ENCODE measurements at regions not wholly inside any gene's neighbourhood (a gene's known extent, or its start where the extent isn't known, plus 50 kb on each side); places are given as distances from the start of the nearest gene placed in this dataset.
"Not testable (repeated sequence)": the region's sequence is repeated elsewhere in the genome, so short reads cannot be mapped to it uniquely, and the experiment has no call there.

GRCh38 chr4:3648731-3649130 is 116.5 kb upstream of the LRPAP1 start:
- no peak for DNase-seq (ENCODE audit: low read depth)

DNA sequence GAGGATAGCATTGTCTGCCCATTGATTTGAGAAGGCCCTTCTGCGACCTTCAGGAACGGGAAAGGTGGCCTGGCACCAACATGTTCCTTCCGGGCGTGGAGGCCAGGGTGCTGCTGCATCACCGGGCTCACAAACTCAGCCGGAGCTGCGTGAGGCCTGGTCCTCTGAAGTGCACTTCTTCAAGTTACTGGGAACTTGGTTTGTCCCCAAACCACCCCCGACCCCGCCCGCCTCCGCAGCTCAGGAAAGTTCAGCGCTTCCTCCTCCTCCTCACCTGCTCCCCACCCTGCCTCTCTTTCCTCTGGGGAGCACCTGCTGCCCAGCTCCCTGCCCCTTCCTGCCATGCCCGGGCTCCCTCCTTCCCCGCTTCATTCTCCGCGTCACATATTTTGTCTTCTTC is 116.0 kb upstream of the LRPAP1 start:
- no peak for DNase-seq (ENCODE audit: low read depth)

DNA sequence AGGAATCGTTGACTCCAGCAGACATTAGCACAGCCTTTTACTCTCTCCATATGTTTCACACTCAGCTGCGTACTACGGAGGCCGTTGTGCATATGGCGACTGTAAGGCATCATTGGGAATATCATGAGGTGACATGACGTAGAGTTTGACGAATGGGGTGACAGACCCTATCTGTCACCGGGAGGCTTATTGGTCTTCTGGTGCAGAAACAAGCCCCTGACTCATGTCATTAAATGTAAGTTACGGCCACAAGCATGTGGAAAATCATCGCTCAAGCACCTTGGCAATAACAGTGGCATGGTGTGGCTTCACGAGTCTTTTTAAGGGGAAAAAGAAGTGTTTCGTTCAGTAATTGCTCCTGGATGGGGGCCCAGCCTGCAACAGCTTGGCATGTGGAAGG is 115.2 kb upstream of the LRPAP1 start:
- no peak for DNase-seq (ENCODE audit: low read depth)

- no peak for DNase-seq (ENCODE audit: low read depth)
Measured at GRCh38 chr4:3645711-3646679, 113.8 kb upstream of the LRPAP1 start.

GRCh38 chr4:3644849-3645627 is 112.8 kb upstream of the LRPAP1 start:
- DNase-seq (ENCODE audit: low read depth): no peak

DNA sequence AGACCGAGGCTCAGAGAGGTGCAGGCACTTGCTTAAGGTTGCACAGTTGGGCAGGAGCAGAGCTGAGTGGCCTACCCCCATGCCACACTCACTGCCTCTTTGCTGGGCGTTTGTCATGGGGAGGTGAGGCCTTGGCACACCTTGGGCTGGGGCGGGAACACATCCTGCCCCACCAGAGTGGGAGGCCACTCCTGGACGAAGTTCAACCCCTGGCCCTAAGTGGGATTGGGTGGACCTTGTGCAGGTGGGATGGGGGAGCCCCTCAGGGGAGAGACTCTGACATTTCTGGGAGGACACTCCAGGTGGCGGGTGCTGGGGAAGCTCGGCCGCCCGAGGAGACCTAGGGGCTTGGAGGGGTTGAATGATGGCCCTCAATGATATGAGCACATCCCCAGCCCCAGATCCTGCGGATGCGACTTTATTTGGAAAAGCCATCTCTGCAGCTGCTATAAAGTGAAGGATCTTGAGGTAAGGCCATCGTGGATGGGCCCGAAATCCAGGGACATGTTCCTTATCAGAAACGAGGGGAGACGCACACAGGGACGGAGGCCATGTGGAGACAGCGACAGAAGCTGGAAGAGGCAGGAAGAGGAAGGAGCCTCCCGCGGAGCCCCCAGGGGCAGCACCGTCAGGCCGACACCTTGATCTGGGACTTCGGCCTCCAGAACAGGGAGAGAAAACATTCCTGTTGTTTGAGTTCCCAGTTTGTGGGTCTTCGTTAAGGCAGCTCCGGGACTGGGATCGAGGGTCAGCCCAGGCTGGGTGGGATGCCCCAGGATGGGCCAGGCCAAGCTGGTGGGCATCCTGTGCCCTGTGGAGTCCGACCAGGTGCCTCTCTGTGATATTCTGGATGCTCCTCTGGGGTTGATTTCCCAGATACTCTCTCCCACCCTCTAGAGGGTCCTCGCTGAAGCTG is 111.6 kb upstream of the LRPAP1 start:
- no peak for DNase-seq (ENCODE audit: low read depth)

DNA sequence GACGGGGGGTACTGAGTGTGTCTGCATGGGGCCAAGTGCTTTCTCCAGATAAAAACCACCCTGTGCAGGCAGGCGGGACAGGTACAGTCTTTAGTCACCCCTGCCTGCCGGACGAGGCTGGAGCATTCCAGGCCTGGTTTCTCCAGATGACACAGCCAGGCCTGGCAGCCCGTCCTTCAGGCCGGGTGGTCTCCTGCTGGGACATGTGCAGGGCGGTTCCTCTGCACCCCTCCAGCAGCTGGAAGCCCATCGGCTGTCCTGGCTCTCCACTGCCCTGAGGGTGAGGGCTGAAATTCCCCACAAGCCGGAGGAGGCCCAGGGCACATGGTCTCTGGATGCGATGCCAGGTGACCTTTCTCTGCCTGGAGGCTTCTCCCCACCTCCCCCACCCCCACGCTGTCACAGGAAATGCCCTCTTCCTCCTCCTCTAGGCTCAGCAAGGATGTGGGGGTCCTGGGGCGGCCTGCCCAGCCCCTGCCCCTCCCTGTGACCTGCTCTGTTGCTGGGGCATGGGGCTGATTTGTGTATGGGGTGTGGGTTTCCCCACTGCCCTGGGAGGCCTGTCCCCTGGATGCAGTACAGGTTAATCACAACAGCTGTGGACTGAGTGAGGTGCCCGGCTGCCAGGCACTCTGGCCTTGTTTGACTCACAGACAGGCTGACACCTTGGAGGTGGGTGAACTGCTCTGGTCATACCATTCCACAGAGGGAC is 110.7 kb upstream of the LRPAP1 start:
- no peak for DNase-seq (ENCODE audit: low read depth)

DNA sequence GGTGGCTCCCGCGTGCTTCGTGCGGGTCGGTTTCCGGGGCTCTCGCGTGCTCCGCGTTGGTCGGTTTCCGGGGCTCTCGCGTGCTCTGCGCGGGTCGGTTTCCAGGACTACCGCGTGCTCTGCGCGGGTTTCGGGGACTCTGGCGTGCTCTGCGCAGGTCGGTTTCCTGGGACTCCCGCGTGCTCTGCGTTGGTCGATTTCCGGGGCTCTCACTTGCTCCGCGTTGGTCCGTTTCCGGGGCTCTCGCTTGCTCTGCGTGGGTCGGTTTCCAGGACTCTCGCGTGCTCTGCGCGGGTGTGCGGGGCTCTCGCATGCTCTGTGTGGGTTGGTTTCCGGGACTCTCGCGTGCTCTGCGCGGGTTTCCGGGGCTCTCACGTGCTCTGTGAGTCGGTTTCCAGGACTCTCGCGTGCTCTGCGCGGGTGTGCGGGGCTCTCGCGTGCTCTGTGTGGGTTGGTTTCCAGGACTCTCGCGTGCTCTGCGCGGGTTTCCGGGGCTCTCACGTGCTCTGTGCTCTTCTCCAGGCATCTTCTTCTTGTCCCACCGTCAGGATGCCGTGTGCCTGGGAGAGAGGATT is 109.9 kb upstream of the LRPAP1 start:
- no peak for DNase-seq (ENCODE audit: low read depth)

DNA sequence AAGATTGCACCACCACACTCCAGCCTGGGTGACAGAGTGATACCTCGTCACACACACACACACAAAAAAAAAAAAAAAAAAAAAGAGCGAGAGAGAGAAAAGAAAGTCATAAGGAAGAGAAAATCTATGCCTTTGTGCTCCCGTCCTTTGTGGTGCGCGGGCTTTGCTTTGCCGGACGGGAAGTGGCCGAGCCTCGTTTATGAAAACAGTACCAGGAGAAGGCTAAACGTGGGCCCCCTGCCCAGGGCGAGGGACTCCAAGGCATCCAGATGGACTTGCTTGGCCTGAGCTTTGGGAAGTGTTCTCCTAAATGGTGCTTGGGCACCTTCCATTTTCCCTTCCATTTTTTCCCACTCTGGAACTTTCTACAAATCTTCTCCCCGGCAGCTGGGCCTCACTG is 109.3 kb upstream of the LRPAP1 start:
- DNase-seq (ENCODE audit: low read depth): no peak

DNA sequence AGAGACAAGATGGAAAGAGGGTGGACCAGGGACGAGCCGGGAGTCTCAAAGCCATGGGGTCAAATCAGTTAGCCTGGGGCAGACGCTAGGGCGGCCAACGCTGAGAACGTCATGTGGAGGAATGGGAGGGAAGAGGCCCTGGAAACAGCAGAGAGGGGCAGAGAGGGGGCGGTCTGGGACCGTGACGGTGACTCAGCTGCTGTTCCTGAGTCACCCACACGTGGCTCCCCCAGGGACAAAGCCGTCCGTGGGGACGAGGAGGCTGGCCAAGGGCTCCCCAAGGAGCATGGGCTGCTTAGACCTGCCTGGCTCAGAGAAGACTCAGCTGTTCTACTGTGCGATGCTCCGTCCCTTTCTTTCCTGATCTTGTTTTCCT is 108.4 kb upstream of the LRPAP1 start:
- DNase-seq (ENCODE audit: low read depth): no peak

- no peak for DNase-seq (ENCODE audit: low read depth)
Measured at GRCh38 chr4:3639613-3640586, 107.7 kb upstream of the LRPAP1 start.

DNA sequence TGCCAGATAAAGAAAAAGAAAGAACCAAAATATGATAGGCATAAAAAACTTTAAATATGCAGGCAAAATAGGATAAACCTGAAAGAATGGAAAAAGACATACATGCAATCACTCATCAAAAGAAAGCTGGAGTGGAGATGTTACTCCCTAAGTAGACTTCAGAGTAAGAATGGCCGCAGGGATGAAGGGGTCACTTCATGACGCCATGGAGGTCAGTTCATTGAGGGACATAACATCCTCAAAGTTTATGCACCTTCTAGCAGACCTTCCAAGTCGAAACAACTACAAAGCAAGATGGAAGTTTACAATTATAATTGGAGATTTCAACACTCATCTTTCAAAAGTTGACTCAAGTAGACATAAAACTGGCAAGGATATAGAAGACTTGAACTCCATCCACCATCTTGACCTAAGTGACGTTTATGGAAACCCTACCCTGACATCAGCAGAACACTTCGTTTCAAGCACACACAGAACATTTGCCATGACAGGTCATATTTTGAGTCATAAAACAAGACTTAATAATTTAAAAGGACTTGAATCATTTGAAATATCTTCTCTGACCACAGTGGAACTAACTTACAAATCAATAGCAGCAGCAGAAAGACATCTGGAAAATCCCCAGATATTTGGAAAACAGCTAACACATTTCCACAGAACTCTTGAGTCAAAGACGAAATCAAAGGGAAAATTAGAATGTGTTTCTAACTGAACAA is 106.0 kb upstream of the LRPAP1 start:
- no peak for DNase-seq (ENCODE audit: low read depth)

GRCh38 chr4:3637326-3638016 is 105.2 kb upstream of the LRPAP1 start:
- DNase-seq (ENCODE audit: low read depth): no peak

GRCh38 chr4:3636646-3637320 is 104.6 kb upstream of the LRPAP1 start:
- DNase-seq (ENCODE audit: low read depth): no peak

- not testable (repeated sequence) for DNase-seq (ENCODE audit: low read depth)
Measured at GRCh38 chr4:3636020-3636419, 103.8 kb upstream of the LRPAP1 start.

GRCh38 chr4:3634894-3635820 is 102.9 kb upstream of the LRPAP1 start:
- DNase-seq (ENCODE audit: low read depth): no peak
